Testis (tissue), 2 donors: ENCODE measurements at regions not wholly inside any gene's neighbourhood (a gene's known extent, or its start where the extent isn't known, plus 50 kb on each side); places are given as distances from the start of the nearest gene placed in this dataset.

Experiments used
- CTCF ChIP-seq, 3 experiments: fragments of 450-650 bp in 2 of 3; fragments of 200-600 bp in 1 of 3; sonication (generic) in 1 of 3; IDR thresholded peaks; one replicate each; pipeline ENCODE4 v1.5.1; 2016 to 2019; ENCODE audit warnings: antibody characterized with exemption in 3 of 3, mild to moderate bottlenecking in 2 of 3, moderate library complexity in 1 of 3
- POLR2A ChIP-seq: fragments of 450-650 bp; IDR thresholded peaks from one replicate; pipeline ENCODE4 v1.6.1; 2017; ENCODE audit warnings: antibody characterized with exemption, mild to moderate bottlenecking, moderate library complexity

- no peak for TF ChIP-seq POLR2A
- no peak for TF ChIP-seq CTCF (IDR thresholded peaks at IDR 0.05)
Observed at GRCh38 chr9:120156376-120156775, 423.6 kb downstream of the CDK5RAP2 start.
